Lower lobe of right lung (tissue), 2 donors: ENCODE measurements at regions not wholly inside any gene's neighbourhood (a gene's known extent, or its start where the extent isn't known, plus 50 kb on each side); places are given as distances from the start of the nearest gene placed in this dataset.

Experiments used
- ATAC-seq, 2 donors: fragments of 200-7000 bp; cut with Tn5 transposase; one replicate each; pipeline ENCODE4 v1.9.1; 2020 to 2022; ENCODE audit warnings: mild to moderate bottlenecking in 2 of 2, moderate library complexity in 2 of 2
- DNase-seq: peaks from one replicate; pipeline ENCODE4 v3.0.0-alpha.2; 2020
- H3K27ac ChIP-seq: fragments of 200-600 bp; one replicate; pipeline ENCODE4 v1.8.0; 2022
- H3K27me3 ChIP-seq: fragments of 200-600 bp; one replicate; pipeline ENCODE4 v1.8.0; 2022; ENCODE audit warnings: low read depth
- H3K36me3 ChIP-seq: fragments of 200-600 bp; one replicate; pipeline ENCODE4 v1.8.0; 2022; ENCODE audit warnings: mild to moderate bottlenecking
- H3K4me1 ChIP-seq: fragments of 200-600 bp; one replicate; pipeline ENCODE4 v1.8.0; 2022
- H3K4me3 ChIP-seq: fragments of 200-600 bp; one replicate; pipeline ENCODE4 v1.8.0; 2022; ENCODE audit warnings: mild to moderate bottlenecking
- H3K9me3 ChIP-seq: fragments of 200-600 bp; one replicate; pipeline ENCODE4 v1.8.0; 2022
- intact Hi-C: fragments of 100-400 bp; cut with DNase I; formaldehyde crosslinking; loops from one replicate; pipeline ENCODE4 v1.11.0; 2022
- TF ChIP-seq, protein P1 (sequence below): fragments of 200-600 bp; IDR thresholded peaks from one replicate; pipeline ENCODE4 v1.8.0; 2022; ENCODE audit warnings: antibody characterized with exemption, mild to moderate bottlenecking
- donor health status: DM: no; HTN: yes; CAD: no; lungs with severe emphysema.

DNA sequence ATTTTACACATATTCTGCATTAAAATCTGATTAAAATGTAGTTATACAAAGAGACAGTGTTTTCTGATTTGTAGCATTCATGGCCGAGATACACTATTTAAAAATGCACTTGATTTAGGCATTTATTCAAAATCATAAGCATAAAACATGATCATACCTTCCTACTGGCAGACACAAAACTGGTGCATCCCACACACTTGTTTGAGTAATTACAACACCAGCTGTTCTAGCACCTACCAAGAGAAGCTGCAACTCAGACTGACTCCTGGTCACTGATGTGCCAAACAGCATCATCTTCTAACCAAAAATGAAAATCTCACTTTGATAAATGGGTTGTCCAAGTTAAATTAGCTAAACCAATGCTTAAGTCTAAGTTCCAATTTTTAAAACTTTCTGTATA, 262.7 kb upstream of the NSMCE3 start:
- intact Hi-C loops, result no loop called here
- H3K9me3 ChIP-seq, result no peaks in the 10 kb centered on the region
- TF ChIP-seq, protein P1, sequence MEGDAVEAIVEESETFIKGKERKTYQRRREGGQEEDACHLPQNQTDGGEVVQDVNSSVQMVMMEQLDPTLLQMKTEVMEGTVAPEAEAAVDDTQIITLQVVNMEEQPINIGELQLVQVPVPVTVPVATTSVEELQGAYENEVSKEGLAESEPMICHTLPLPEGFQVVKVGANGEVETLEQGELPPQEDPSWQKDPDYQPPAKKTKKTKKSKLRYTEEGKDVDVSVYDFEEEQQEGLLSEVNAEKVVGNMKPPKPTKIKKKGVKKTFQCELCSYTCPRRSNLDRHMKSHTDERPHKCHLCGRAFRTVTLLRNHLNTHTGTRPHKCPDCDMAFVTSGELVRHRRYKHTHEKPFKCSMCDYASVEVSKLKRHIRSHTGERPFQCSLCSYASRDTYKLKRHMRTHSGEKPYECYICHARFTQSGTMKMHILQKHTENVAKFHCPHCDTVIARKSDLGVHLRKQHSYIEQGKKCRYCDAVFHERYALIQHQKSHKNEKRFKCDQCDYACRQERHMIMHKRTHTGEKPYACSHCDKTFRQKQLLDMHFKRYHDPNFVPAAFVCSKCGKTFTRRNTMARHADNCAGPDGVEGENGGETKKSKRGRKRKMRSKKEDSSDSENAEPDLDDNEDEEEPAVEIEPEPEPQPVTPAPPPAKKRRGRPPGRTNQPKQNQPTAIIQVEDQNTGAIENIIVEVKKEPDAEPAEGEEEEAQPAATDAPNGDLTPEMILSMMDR, result no peak
- H3K36me3 ChIP-seq, result no peaks in the 10 kb centered on the region
- no peak overlapping the region for H3K4me3 ChIP-seq
- no peaks in the 10 kb centered on the region for H3K27me3 ChIP-seq
- peaks cover 9% of the 10 kb centered on the region for H3K4me1 ChIP-seq
- no peak for ATAC-seq
- no peak overlapping the region for H3K27ac ChIP-seq
- DNase-seq, result no peak

- intact Hi-C loops, result no loop called here
- DNase-seq (no peak), ATAC-seq (no peak)
- H3K4me1 ChIP-seq, result peaks cover 9% of the 10 kb centered on the region
- H3K27me3 ChIP-seq, result no peaks in the 10 kb centered on the region
- TF ChIP-seq, protein P1, result no peak
- no peak overlapping the region for H3K4me3 ChIP-seq
- H3K9me3 ChIP-seq, result no peaks in the 10 kb centered on the region
- H3K27ac ChIP-seq, result no peak overlapping the region
- no peaks in the 10 kb centered on the region for H3K36me3 ChIP-seq
These were observed 261.3 kb upstream of the NSMCE3 start for GRCh38 chr15:29530966-29531365.

GRCh38 chr15:29529043-29529442, 259.4 kb upstream of the NSMCE3 start:
- H3K27me3 ChIP-seq, result no peaks in the 10 kb centered on the region

DNA sequence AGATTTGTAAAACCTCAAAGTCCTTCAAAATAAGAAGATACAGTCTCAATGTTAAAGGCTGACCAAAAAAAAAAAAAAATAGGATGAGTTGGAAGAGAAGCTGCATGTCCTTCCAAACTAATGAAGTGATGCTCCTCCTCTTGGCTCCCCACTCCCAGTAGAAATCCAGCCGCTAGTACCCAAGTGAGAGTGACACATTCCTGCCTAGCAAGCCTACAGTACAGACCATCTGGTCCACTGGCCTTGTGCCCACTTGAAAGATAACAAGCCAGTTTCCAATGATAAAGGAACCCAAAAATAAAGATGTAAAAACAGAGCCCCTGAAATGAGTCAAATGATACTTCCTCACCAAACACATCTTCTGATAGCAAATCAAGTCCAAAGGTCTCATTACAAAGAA, 258.7 kb upstream of the NSMCE3 start:
- H3K27me3 ChIP-seq, result no peaks in the 10 kb centered on the region
- H3K36me3 ChIP-seq, result no peaks in the 10 kb centered on the region
- no peak for DNase-seq
- H3K4me3 ChIP-seq, result no peak overlapping the region
- no peaks in the 10 kb centered on the region for H3K9me3 ChIP-seq
- TF ChIP-seq, protein P1, result no peak
- intact Hi-C loops, result no loop called here
- no peak for ATAC-seq
- H3K27ac ChIP-seq, result no peak overlapping the region
- peaks cover 3% of the 10 kb centered on the region for H3K4me1 ChIP-seq

More at GRCh38 chr15:29529043-29529442, 259.4 kb upstream of the NSMCE3 start:
- intact Hi-C loops, result no loop called here
- Histone ChIP-seq H3K36me3 (no peaks in the 10 kb centered on the region), H3K27ac (no peak overlapping the region), H3K4me3 (no peak overlapping the region), H3K9me3 (no peaks in the 10 kb centered on the region), H3K4me1 (peaks cover 9% of the 10 kb centered on the region)
- DNase-seq (no peak), ATAC-seq (no peak)
- TF ChIP-seq, protein P1, result no peak

- no peaks in the 10 kb centered on the region for H3K4me1 ChIP-seq
- ATAC-seq (no peak), DNase-seq (no peak)
- H3K9me3 ChIP-seq, result no peaks in the 10 kb centered on the region
- no peak overlapping the region for H3K4me3 ChIP-seq
- no peak overlapping the region for H3K27ac ChIP-seq
- intact Hi-C loops, result no loop called here
- TF ChIP-seq, protein P1, result no peak
- no peaks in the 10 kb centered on the region for H3K36me3 ChIP-seq
- H3K27me3 ChIP-seq, result no peaks in the 10 kb centered on the region
These were observed 257.2 kb upstream of the NSMCE3 start for GRCh38 chr15:29526802-29527201.
